WTC11 (cell line): ENCODE measurements at regions not wholly inside any gene's neighbourhood (a gene's known extent, or its start where the extent isn't known, plus 50 kb on each side); places are given as distances from the start of the nearest gene placed in this dataset.

Source experiments
- ATAC-seq: fragments of 200-7000 bp; cut with Tn5 transposase; 2 replicates; pipeline ENCODE4 v1.10.0; 2021; ENCODE audit warnings: mild to moderate bottlenecking, moderate library complexity
- CTCF ChIA-PET: fragments of 300-600 bp; sonication (Branson Sonifier 250); formaldehyde crosslinking; loops from one replicate; lab custom pipeline; 2021; ENCODE audit warnings: antibody characterized with exemption; lab: Charles Lee
- POLR2A ChIA-PET: fragments of 350-600 bp; sonication (Branson Sonifier 250); formaldehyde crosslinking; loops from one replicate; lab custom pipeline; 2021; ENCODE audit warnings: antibody characterized with exemption; lab: Charles Lee
- DNase-seq: peaks from one replicate; pipeline ENCODE4 v3.0.0; 2021; ENCODE audit warnings: low spot score
- H3K27ac Mint-ChIP-seq: 2 replicates; pipeline ENCODE4 v1.8.0; 2021; ENCODE audit warnings: mixed read lengths
- H3K27me3 Mint-ChIP-seq: 2 replicates; pipeline ENCODE4 v1.8.0; 2021; ENCODE audit warnings: low read depth, mild to moderate bottlenecking, moderate library complexity, mixed read lengths
- H3K36me3 Mint-ChIP-seq: 2 replicates; pipeline ENCODE4 v1.8.0; 2021; ENCODE audit warnings: mixed read lengths
- H3K4me1 Mint-ChIP-seq: 2 replicates; pipeline ENCODE4 v1.8.0; 2022; ENCODE audit warnings: mixed read lengths
- H3K4me3 Mint-ChIP-seq: 2 replicates; pipeline ENCODE4 v1.8.0; 2021; ENCODE audit warnings: mild to moderate bottlenecking, moderate library complexity, mixed read lengths
- H3K9me3 Mint-ChIP-seq: 2 replicates; pipeline ENCODE4 v1.8.0; 2021; ENCODE audit warnings: mixed read lengths
- ARID4B ChIP-seq: sonication (generic); formaldehyde crosslinking; IDR thresholded peaks from 2 replicates; pipeline ENCODE4 v1.8.0; 2023; ENCODE audit warnings: missing genetic modification reagents, mild to moderate bottlenecking, borderline replicate concordance
- ATF2 ChIP-seq: sonication (generic); formaldehyde crosslinking; IDR thresholded peaks from 2 replicates; pipeline ENCODE4 v1.8.1; 2022; ENCODE audit warnings: low read depth, missing genetic modification reagents, borderline replicate concordance
- FOXJ3 ChIP-seq: sonication (generic); formaldehyde crosslinking; IDR thresholded peaks from 2 replicates; pipeline ENCODE4 v1.9.0; 2021; ENCODE audit warnings: missing genetic modification reagents, mild to moderate bottlenecking, borderline replicate concordance
- IRF1 ChIP-seq: sonication (generic); formaldehyde crosslinking; IDR thresholded peaks from 2 replicates; pipeline ENCODE4 v1.8.0; 2023; ENCODE audit warnings: missing genetic modification reagents
- MXD4 ChIP-seq: fragments of 250-450 bp; sonication (Bioruptor Pico); IDR thresholded peaks from 2 replicates; pipeline ENCODE4 v1.8.0; 2021; ENCODE audit warnings: mild to moderate bottlenecking, moderate library complexity, borderline replicate concordance
- SMAD3 ChIP-seq: sonication (generic); formaldehyde crosslinking; IDR thresholded peaks from 2 replicates; pipeline ENCODE4 v1.8.0; 2022; ENCODE audit warnings: missing genetic modification reagents, mild to moderate bottlenecking, borderline replicate concordance
- STAT6 ChIP-seq: sonication (generic); formaldehyde crosslinking; conservative IDR thresholded peaks from 2 replicates; pipeline ENCODE4 v1.8.1; 2023; ENCODE audit warnings: mild to moderate bottlenecking, low read depth, missing genetic modification reagents, moderate library complexity
- TEAD1 ChIP-seq: sonication (generic); formaldehyde crosslinking; IDR thresholded peaks from 2 replicates; pipeline ENCODE4 v1.8.0; 2022; ENCODE audit warnings: mild to moderate bottlenecking, missing genetic modification reagents
- TP53 ChIP-seq: sonication (generic); formaldehyde crosslinking; IDR thresholded peaks from 2 replicates; pipeline ENCODE4 v1.8.1; 2023; ENCODE audit warnings: mild to moderate bottlenecking, missing genetic modification reagents
- ZBTB21 ChIP-seq: sonication (generic); formaldehyde crosslinking; IDR thresholded peaks from 2 replicates; pipeline ENCODE4 v1.8.1; 2023; ENCODE audit warnings: mild to moderate bottlenecking, missing genetic modification reagents, borderline replicate concordance
- ZNF281 ChIP-seq: sonication (generic); formaldehyde crosslinking; IDR thresholded peaks from 2 replicates; pipeline ENCODE4 v1.8.0; 2023; ENCODE audit warnings: mild to moderate bottlenecking, missing genetic modification reagents
- ZNF396 ChIP-seq: fragments of 250-450 bp; sonication (Bioruptor Pico); IDR thresholded peaks from 2 replicates; pipeline ENCODE4 v1.8.0; 2021; ENCODE audit warnings: mild to moderate bottlenecking, moderate library complexity, borderline replicate concordance
- ZNF425 ChIP-seq: fragments of 250-450 bp; sonication (Bioruptor Pico); conservative IDR thresholded peaks from 2 replicates; pipeline ENCODE4 v1.9.0; 2021; ENCODE audit warnings: mild to moderate bottlenecking
- ZNF671 ChIP-seq: fragments of 250-450 bp; sonication (Bioruptor Pico); IDR thresholded peaks from 2 replicates; pipeline ENCODE4 v1.8.0; 2021; ENCODE audit warnings: mild to moderate bottlenecking
- TF ChIP-seq, protein P1 (sequence below): sonication (generic); formaldehyde crosslinking; IDR thresholded peaks from 2 replicates; pipeline ENCODE4 v1.8.0; 2022; ENCODE audit warnings: mild to moderate bottlenecking, missing genetic modification reagents
- TF ChIP-seq, protein P2 (sequence below): sonication (generic); formaldehyde crosslinking; IDR thresholded peaks from 2 replicates; pipeline ENCODE4 v1.8.1; 2023; ENCODE audit warnings: mild to moderate bottlenecking, missing genetic modification reagents

DNA sequence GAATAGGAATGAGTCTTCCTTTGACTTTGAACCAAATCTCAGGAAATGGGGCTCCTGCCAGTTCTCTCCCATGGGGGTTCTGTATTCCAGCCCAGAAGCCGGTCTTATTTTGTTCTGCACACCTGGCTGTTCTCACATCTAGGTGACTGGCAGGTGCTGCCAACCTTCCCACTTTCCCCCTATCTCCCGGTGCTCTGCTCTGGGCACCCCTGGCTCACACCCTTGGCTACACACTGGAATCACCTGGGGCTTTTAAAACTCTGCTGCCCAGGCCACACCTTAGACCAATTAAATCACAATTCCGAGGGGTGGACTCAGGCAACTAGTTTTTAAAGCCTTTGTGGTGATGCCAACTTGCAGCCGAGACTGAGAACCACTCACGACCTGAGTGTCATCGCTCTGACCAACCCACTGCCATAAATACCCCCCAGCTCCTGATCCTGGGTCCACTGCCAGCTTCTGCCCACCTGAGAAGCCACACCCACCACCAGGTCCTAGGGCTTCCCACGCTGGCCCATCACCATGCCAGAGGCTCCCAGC lies 69.2 kb downstream of the KCNF1 start (continued):
- no peak for TF ChIP-seq ZNF425 (CRISPR knock-in tag)
- no peak for TF ChIP-seq ZNF671 (CRISPR knock-in tag)
- no peak for TF ChIP-seq MXD4 (CRISPR knock-in tag)
- no peak for TF ChIP-seq ZBTB21
- no peak for TF ChIP-seq STAT6 (CRISPR knock-in tag)
- TF ChIP-seq FOXJ3 (CRISPR knock-in tag) = no peak

DNA sequence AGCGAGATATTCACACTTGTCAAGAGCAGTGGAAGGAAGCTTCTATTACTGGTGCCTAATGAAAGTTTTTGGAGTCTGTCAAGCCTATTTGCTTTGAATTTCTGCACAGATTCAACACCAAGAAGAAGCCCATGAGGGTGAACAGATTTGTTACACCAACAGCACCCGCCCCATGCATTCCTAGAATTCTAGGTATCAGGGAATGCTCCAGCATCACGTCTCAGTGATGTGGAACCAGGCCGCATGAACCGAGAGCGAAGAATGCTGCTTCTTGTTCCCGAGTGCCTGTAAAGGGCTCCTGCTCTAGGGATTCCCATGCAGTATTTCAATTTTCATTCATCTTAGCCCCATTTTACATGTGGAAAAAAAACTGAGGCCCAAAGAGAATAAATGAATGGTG lies 69.7 kb downstream of the KCNF1 start:
- Mint-ChIP-seq H3K9me3 (no peaks in the 10 kb centered on the region), H3K4me1 (peaks cover 18% of the 10 kb centered on the region), H3K4me3 (no peak overlapping the region), H3K36me3 (no peaks in the 10 kb centered on the region), H3K27me3 (no peaks in the 10 kb centered on the region), H3K27ac (no peak overlapping the region)
- no peak for DNase-seq
- CTCF ChIA-PET = no interaction called here
- no peak for TF ChIP-seq IRF1 (CRISPR knock-in tag)
- TF ChIP-seq TEAD1 (CRISPR knock-in tag) = no peak
- no peak for TF ChIP-seq TP53 (CRISPR knock-in tag)
- no peak for TF ChIP-seq ZNF396 (CRISPR knock-in tag)
- TF ChIP-seq ZNF281 (CRISPR knock-in tag) = no peak
- TF ChIP-seq, all 79 proteins: peak for 0
- ATAC-seq = no peak
- POLR2A ChIA-PET = no interaction called here

DNA sequence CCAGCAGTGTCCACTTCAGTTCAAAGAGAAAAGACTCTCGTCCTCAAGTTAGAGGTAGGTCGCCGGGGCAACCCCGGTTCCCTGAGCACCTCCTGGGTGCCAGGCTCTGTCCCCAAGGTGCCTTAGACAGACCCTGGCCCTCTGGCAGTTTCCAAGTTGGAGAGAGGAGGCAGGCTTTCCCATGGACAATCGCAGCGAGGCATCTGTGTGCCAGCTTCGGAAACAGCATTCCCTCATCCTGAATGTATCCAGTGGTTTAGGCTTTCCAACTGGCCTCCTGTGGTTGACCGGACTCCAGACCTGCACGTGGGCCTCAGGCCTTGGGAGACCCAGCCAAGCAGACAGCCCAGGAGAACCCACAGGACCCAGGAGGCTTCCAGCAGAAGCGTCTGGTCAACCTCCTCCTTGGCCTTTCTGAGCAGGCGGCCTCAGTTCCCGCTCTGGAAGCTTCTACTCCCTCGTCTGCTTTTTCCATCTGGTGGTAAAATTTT lies 70.3 kb downstream of the KCNF1 start:
- no peak overlapping the region for H3K4me3 Mint-ChIP-seq
- ChIA-PET POLR2A (no interaction called here), CTCF (no interaction called here)
- no peaks in the 10 kb centered on the region for H3K36me3 Mint-ChIP-seq
- DNase-seq (no peak), ATAC-seq (no peak)
- H3K9me3 Mint-ChIP-seq = no peaks in the 10 kb centered on the region
- no peak overlapping the region for H3K27ac Mint-ChIP-seq
- H3K4me1 Mint-ChIP-seq = peaks cover 14% of the 10 kb centered on the region
- no peaks in the 10 kb centered on the region for H3K27me3 Mint-ChIP-seq
- TF ChIP-seq, protein P1, sequence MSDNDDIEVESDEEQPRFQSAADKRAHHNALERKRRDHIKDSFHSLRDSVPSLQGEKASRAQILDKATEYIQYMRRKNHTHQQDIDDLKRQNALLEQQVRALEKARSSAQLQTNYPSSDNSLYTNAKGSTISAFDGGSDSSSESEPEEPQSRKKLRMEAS (CRISPR knock-in tag) = no peak
- no peak for TF ChIP-seq ATF2 (CRISPR knock-in tag)
- TF ChIP-seq, protein P2, sequence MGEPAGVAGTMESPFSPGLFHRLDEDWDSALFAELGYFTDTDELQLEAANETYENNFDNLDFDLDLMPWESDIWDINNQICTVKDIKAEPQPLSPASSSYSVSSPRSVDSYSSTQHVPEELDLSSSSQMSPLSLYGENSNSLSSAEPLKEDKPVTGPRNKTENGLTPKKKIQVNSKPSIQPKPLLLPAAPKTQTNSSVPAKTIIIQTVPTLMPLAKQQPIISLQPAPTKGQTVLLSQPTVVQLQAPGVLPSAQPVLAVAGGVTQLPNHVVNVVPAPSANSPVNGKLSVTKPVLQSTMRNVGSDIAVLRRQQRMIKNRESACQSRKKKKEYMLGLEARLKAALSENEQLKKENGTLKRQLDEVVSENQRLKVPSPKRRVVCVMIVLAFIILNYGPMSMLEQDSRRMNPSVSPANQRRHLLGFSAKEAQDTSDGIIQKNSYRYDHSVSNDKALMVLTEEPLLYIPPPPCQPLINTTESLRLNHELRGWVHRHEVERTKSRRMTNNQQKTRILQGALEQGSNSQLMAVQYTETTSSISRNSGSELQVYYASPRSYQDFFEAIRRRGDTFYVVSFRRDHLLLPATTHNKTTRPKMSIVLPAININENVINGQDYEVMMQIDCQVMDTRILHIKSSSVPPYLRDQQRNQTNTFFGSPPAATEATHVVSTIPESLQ (CRISPR knock-in tag) = no peak
- no peak for TF ChIP-seq SMAD3 (CRISPR knock-in tag)
- TF ChIP-seq ARID4B = no peak
